GM03348 (cell line): ENCODE measurements at regions not wholly inside any gene's neighbourhood (a gene's known extent, or its start where the extent isn't known, plus 50 kb on each side); places are given as distances from the start of the nearest gene placed in this dataset.
"Not testable (repeated sequence)": the region's sequence is repeated elsewhere in the genome, so short reads cannot be mapped to it uniquely, and the experiment has no call there.

Experiments used
- DNase-seq: peaks from one replicate; pipeline ENCODE4 v3.0.0; 2012; ENCODE audit warnings: low spot score

- not testable (repeated sequence) for DNase-seq
Observed at GRCh38 chr3:191741847-191742350, 280.9 kb downstream of the PYDC2 start.

GRCh38 chr3:191743283-191743682 is 282.3 kb downstream of the PYDC2 start:
- no peak for DNase-seq

DNA sequence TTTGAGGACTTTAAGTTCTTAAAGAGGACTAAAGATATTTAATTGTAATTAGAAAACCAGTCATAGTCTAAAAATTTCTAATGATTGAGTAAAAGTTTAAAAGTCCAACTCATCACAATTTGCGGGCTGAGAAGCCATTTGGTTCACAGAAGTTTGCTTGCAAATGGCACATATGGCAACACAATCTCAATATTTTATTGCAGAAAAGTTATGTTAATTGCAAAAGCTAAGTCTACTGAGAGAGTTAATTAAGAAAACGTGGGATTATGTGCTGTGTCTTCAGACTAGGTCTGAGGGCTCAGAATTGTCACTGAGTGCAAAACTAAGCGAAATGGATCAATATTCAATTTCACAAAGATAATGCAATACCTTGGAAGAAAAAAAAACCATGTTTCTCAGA is 289.7 kb downstream of the PYDC2 start:
- no peak for DNase-seq

- DNase-seq = no peak
Observed at GRCh38 chr3:191753196-191753595, 292.2 kb downstream of the PYDC2 start.

- no peak for DNase-seq
Observed at GRCh38 chr3:191761906-191762305, 300.9 kb downstream of the PYDC2 start.

- no peak for DNase-seq
Observed at GRCh38 chr3:191762323-191762960, 301.5 kb downstream of the PYDC2 start.

GRCh38 chr3:191768421-191768820 is 307.5 kb downstream of the PYDC2 start:
- DNase-seq = no peak

- no peak for DNase-seq
Observed at GRCh38 chr3:191770541-191770940, 309.6 kb downstream of the PYDC2 start.

DNA sequence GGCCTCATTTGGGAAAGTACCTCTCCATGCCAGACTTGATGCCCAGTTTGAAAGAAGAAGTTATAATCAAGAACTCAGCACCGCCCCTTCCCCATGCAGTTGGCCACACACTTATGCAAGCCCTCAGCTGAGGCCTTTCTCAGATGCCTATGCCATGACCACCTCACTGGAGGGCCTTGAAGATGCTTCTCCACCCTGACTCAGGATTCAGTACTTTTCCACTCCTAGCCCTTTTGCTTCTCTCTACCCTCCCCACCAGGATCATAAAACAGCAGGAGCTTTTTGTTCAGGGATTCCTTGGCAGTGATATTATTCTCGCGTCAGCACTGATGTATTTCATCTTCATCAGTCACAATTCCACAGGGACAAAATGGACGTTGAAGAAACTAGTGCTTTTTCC is 313.5 kb downstream of the PYDC2 start:
- DNase-seq = peak; percentile 5

DNA sequence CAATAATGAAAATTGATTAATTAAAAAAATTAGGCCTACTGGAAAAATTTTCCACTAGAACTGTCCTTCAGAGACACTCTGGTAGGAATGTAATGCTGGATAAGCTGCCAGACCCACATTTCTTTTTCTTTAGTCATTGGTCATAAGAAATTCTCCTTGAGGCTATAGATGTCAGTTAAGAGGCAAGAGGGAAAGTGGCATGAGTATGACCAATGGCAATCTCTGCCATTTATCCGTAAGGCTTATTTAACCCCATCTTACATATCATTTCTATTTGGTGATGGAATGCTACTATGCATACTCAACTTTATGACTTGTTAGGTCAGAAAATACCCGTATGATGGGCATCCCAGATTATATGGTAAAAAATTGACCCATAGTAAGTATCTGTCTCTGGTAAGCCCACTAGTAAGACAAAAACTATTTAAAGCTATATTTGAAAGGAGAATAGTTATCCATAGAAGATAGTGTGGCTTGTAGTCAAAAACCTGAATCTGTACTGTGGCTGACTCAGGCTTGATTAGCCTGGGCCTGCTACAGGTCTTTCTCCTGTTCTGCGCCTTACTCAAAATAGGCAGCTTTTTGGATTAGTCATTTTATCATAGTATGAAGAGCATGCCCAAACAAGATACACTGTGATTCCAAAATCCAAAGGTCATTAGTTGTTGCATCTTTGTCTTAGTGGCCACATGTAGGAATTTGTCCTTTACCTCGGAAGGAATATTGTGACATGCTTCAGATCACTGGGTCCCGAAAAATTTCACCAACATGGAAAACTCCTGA is 314.7 kb downstream of the PYDC2 start:
- peak; percentile 2 for DNase-seq

DNA sequence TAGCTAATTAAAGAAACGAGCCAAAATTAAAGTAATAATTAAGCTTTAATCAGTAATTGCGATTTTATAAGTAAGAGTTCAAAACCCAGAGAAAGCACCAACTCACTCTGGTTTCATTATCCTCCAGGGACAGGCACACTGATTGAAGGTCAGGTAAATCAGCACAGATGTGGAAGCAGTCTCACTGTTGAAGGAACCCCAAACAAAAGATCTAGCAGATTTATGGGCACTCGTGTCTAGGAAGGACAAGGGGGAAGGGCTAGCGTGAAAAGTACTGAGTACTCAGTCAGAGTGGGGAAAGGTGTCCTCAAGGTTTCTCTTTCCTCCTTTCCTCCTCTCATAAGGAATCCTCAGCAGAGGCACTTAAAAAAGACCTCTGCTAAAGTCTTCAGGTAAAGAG is 320.1 kb downstream of the PYDC2 start:
- no peak for DNase-seq

DNA sequence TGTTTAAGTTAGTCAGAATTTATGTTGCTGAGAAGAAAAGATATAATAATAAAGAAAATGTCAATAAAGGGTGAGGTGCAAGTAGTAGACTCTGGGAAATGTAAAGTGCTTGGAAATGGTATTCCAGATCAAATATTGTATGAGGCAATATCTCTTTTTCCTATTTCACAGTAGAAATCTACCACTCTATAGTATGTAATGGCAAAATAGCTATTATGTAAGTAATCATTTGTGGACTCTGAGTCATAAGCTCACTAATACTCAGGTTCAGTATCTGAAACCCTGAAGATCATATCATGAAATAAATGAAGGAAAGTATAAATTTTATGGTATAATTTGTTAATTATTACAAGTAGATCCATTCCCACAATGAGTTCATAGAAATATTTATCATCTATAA is 322.1 kb downstream of the PYDC2 start:
- no peak for DNase-seq

- no peak for DNase-seq
Observed at GRCh38 chr3:191790934-191791333, 330.0 kb downstream of the PYDC2 start.

GRCh38 chr3:191792580-191792979 is 331.6 kb downstream of the PYDC2 start:
- no peak for DNase-seq

- DNase-seq = no peak
Observed at GRCh38 chr3:191795196-191795595, 334.2 kb downstream of the PYDC2 start.

- no peak for DNase-seq
Observed at GRCh38 chr3:191797271-191797670, 336.3 kb downstream of the PYDC2 start.

GRCh38 chr3:191802671-191803070 is 341.7 kb downstream of the PYDC2 start:
- DNase-seq = no peak

GRCh38 chr3:191804935-191805334 is 344.0 kb downstream of the PYDC2 start:
- DNase-seq = no peak

GRCh38 chr3:191808073-191808472 is 347.1 kb downstream of the PYDC2 start:
- DNase-seq = no peak

GRCh38 chr3:191809326-191809949 is 348.5 kb downstream of the PYDC2 start:
- no peak for DNase-seq

DNA sequence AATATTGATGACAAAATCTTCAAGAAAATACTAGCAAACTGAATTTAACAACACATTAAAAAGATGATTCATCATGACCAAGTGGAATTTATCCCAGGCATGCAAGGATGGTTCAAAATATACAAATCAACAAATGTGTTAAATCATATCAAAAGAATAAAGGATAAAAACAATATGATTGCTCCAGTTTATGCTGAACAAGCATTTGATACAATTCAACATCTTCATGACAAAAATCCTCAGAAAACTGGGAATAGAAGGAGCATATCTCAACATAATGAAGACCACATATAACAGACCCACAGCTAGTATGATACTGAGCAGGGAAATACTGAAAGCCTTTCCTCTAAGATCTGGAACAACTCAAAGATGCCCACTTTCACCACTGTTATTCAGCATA is 352.3 kb downstream of the PYDC2 start:
- DNase-seq = no peak

- DNase-seq = no peak
Observed at GRCh38 chr3:191848818-191849217, 387.9 kb downstream of the PYDC2 start.

- no peak for DNase-seq
Observed at GRCh38 chr3:191859531-191859930, 398.6 kb downstream of the PYDC2 start.
